ENCODE measurements at regions not wholly inside any gene's neighbourhood (a gene's known extent, or its start where the extent isn't known, plus 50 kb on each side); places are given as distances from the start of the nearest gene placed in this dataset.
"Not testable (repeated sequence)": the region's sequence is repeated elsewhere in the genome, so short reads cannot be mapped to it uniquely, and the experiment has no call there.

GRCh38 chr14:105709281-105710118 is 183.1 kb downstream of the TMEM121 start:
- H3K27me3 ChIP-seq: no peaks in the 10 kb centered on the region
- peak overlapping the region in 4 of 11 experiments; percentile 19 to 59 (median 39); a peak in 4 of 22 replicates for H3K27ac ChIP-seq
- no peaks in the 10 kb centered on the region for H3K9me3 ChIP-seq (replicated peaks in 1 of 11)
- peak overlapping the region in 3 of 11 experiments; percentile 33 to 70 (median 58); a peak in 5 of 22 replicates for H3K4me2 ChIP-seq
- no peak overlapping the region for H3K9ac ChIP-seq
- H3K36me3 ChIP-seq: no peaks in the 10 kb centered on the region
- no peaks in the 10 kb centered on the region for H4K20me1 ChIP-seq
- peaks cover 8 to 19% (median 11%) of the 10 kb centered on the region in 10 experiments; a peak in 17 of 20 replicates for H3K4me1 ChIP-seq
- no peak overlapping the region for H3K4me3 ChIP-seq
- TF ChIP-seq Cebpa-rat (IDR thresholded peaks at IDR 0.05): no peak

GRCh38 chr14:105710119-105711043 is 184.0 kb downstream of the TMEM121 start:
- H3K36me3 ChIP-seq: no peaks in the 10 kb centered on the region
- peak overlapping the region in 4 of 11 experiments; percentile 19 to 59 (median 39); a peak in 5 of 22 replicates for H3K27ac ChIP-seq
- no peaks in the 10 kb centered on the region for H3K9me3 ChIP-seq (replicated peaks in 1 of 11)
- peak overlapping the region in 3 of 11 experiments; percentile 33 to 70 (median 58); a peak in 5 of 22 replicates for H3K4me2 ChIP-seq
- peaks cover 8 to 19% (median 11%) of the 10 kb centered on the region in 10 experiments; a peak in 17 of 20 replicates for H3K4me1 ChIP-seq
- H4K20me1 ChIP-seq: no peaks in the 10 kb centered on the region
- H3K9ac ChIP-seq: no peak overlapping the region; a peak in 1 of 22 replicates
- H3K27me3 ChIP-seq: no peaks in the 10 kb centered on the region
- no peak overlapping the region for H3K4me3 ChIP-seq
- TF ChIP-seq Cebpa-rat (IDR thresholded peaks at IDR 0.05): no peak

GRCh38 chr14:105711044-105711620 is 184.7 kb downstream of the TMEM121 start:
- no peak for TF ChIP-seq Cebpa-rat (IDR thresholded peaks at IDR 0.05)
- Histone ChIP-seq H4K20me1 (no peaks in the 10 kb centered on the region), H3K4me2 (no peak overlapping the region), H3K4me3 (no peak overlapping the region), H3K9ac (no peak overlapping the region), H3K36me3 (no peaks in the 10 kb centered on the region), H3K4me1 (peaks cover 4 to 14% (median 10%) of the 10 kb centered on the region in 10 experiments; a peak in 17 of 20 replicates), H3K9me3 (replicated peaks in 1 of 11) (no peaks in the 10 kb centered on the region), H3K27me3 (no peaks in the 10 kb centered on the region), H3K27ac (0 out of 22 replicates have a peak overlapping the region, but pooled peaks of 1 of the 11 experiments have one; percentile 33)

- 0 out of 22 replicates have a peak overlapping the region, but pooled peaks of 1 of the 11 experiments have one; percentile 8 for H3K9ac ChIP-seq
- H3K36me3 ChIP-seq: no peaks in the 10 kb centered on the region
- peak overlapping the region in 4 of 11 experiments; percentile 12 to 33 (median 24); a peak in 3 of 22 replicates for H3K27ac ChIP-seq
- no peak overlapping the region; a peak in 1 of 22 replicates for H3K4me2 ChIP-seq
- H3K27me3 ChIP-seq: no peaks in the 10 kb centered on the region
- no peaks in the 10 kb centered on the region for H3K9me3 ChIP-seq (replicated peaks in 1 of 11)
- H3K4me3 ChIP-seq: no peak overlapping the region
- H4K20me1 ChIP-seq: no peaks in the 10 kb centered on the region
- peaks cover 0 to 13% (median 7%) of the 10 kb centered on the region in 10 experiments; a peak in 10 of 20 replicates for H3K4me1 ChIP-seq
- no peak for TF ChIP-seq Cebpa-rat (IDR thresholded peaks at IDR 0.05)
Measured at GRCh38 chr14:105711841-105712460, 185.6 kb downstream of the TMEM121 start.

- H3K27me3 ChIP-seq; H3K9me3 ChIP-seq (replicated peaks in 1 of 11); H3K36me3 ChIP-seq; H3K4me3 ChIP-seq; H3K4me2 ChIP-seq; H4K20me1 ChIP-seq; H3K9ac ChIP-seq: not testable (repeated sequence)
- Histone ChIP-seq H3K27ac (peak overlapping the region in 1 of 11 experiments; percentile 33; a peak in 1 of 22 replicates), H3K4me1 (peaks cover 0 to 13% (median 6%) of the 10 kb centered on the region in 10 experiments; a peak in 9 of 20 replicates)
Measured at GRCh38 chr14:105712670-105713069, 186.3 kb downstream of the TMEM121 start.

- not testable (repeated sequence) for H3K9me3 ChIP-seq (replicated peaks in 1 of 11); H3K4me2 ChIP-seq
- H3K4me1 ChIP-seq: peaks cover 0 to 13% (median 6%) of the 10 kb centered on the region in 10 experiments; a peak in 9 of 20 replicates
Measured at GRCh38 chr14:105713160-105713559, 186.8 kb downstream of the TMEM121 start.

GRCh38 chr14:105713836-105714235 is 187.5 kb downstream of the TMEM121 start:
- not testable (repeated sequence) for H3K27me3 ChIP-seq; H4K20me1 ChIP-seq; H3K9ac ChIP-seq; H3K36me3 ChIP-seq; H3K4me2 ChIP-seq; H3K4me3 ChIP-seq; H3K9me3 ChIP-seq (replicated peaks in 1 of 11); H3K27ac ChIP-seq
- peaks cover 0 to 13% (median 6%) of the 10 kb centered on the region in 10 experiments; a peak in 9 of 20 replicates for H3K4me1 ChIP-seq

More at GRCh38 chr14:105713160-105713559, 186.8 kb downstream of the TMEM121 start:
- H3K27ac ChIP-seq, H3K4me3 ChIP-seq, H3K9ac ChIP-seq, H3K27me3 ChIP-seq, H3K36me3 ChIP-seq, H4K20me1 ChIP-seq: not testable (repeated sequence)

GRCh38 chr14:105718787-105719186 is 192.4 kb downstream of the TMEM121 start:
- not testable (repeated sequence) for H3K27me3 ChIP-seq; H3K4me3 ChIP-seq; H3K36me3 ChIP-seq; H3K27ac ChIP-seq; H3K4me2 ChIP-seq; H3K9me3 ChIP-seq (replicated peaks in 1 of 11); H3K4me1 ChIP-seq; H4K20me1 ChIP-seq; H3K9ac ChIP-seq

- peaks cover 0 to 16% (median 14%) of the 10 kb centered on the region in 10 experiments; a peak in 14 of 20 replicates for H3K4me1 ChIP-seq
- not testable (repeated sequence) for H3K9ac ChIP-seq; H3K4me2 ChIP-seq; H3K27ac ChIP-seq; H4K20me1 ChIP-seq; H3K27me3 ChIP-seq; H3K4me3 ChIP-seq; H3K9me3 ChIP-seq (replicated peaks in 1 of 11); H3K36me3 ChIP-seq
Measured at GRCh38 chr14:105720106-105720505, 193.7 kb downstream of the TMEM121 start.

- H3K4me3 ChIP-seq; H3K9ac ChIP-seq; H4K20me1 ChIP-seq; H3K4me2 ChIP-seq; H3K36me3 ChIP-seq; H3K27me3 ChIP-seq; H3K27ac ChIP-seq; H3K9me3 ChIP-seq (replicated peaks in 1 of 11): not testable (repeated sequence)
- H3K4me1 ChIP-seq: peaks cover 0 to 16% (median 14%) of the 10 kb centered on the region in 10 experiments; a peak in 14 of 20 replicates
Measured at GRCh38 chr14:105720852-105721601, 194.6 kb downstream of the TMEM121 start.

GRCh38 chr14:105721602-105721970 is 195.2 kb downstream of the TMEM121 start:
- not testable (repeated sequence) for H3K9me3 ChIP-seq (replicated peaks in 1 of 11); H3K9ac ChIP-seq; H3K36me3 ChIP-seq; H4K20me1 ChIP-seq; H3K4me3 ChIP-seq; H3K27ac ChIP-seq; H3K4me2 ChIP-seq; H3K27me3 ChIP-seq
- peaks cover 0 to 16% (median 14%) of the 10 kb centered on the region in 10 experiments; a peak in 14 of 20 replicates for H3K4me1 ChIP-seq

All from BLaER1 treated with 17β-estradiol and CSF1 and Interleukin-3, amounts not matched to agents 10 nM and 100 nM (cell line).